ENCODE measurements at regions not wholly inside any gene's neighbourhood (a gene's known extent, or its start where the extent isn't known, plus 50 kb on each side); places are given as distances from the start of the nearest gene placed in this dataset.

DNA sequence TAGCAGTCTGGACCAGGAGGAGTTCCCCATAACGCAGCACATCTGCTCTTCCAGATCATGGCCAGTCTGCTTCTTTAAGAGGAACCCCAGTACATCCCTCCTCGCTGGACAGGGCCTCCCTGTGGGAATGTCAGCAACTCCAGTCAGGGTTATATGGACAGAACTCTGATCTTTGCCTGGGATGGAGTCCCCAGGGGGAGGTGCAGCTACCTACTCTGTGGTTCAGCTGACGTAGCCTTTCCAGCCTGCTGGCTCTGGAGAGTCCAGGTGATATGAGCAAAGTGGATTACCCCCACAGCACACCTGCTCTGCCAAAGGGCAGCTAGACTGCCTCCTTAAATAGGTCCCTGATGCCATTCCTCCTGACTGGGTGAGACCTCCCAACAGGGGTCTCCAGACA lies 417.1 kb upstream of the EPHA3 start:
- no peak for TF ChIP-seq POLR2AphosphoS5 (IDR thresholded peaks at IDR 0.05; ENCODE audit: low read depth, low read length)
- TF ChIP-seq POLR2A (IDR thresholded peaks at IDR 0.05; ENCODE audit: low read depth, low read length): no peak
- TF ChIP-seq SPI1 (IDR thresholded peaks at IDR 0.05; ENCODE audit: low read depth, low read length): no peak
- no peak for TF ChIP-seq TAF1 (IDR thresholded peaks at IDR 0.05; ENCODE audit: low read depth, low read length)

All from GM12891 (cell line).